ENCODE measurements at regions not wholly inside any gene's neighbourhood (a gene's known extent, or its start where the extent isn't known, plus 50 kb on each side); places are given as distances from the start of the nearest gene placed in this dataset.
"Not testable (repeated sequence)": the region's sequence is repeated elsewhere in the genome, so short reads cannot be mapped to it uniquely, and the experiment has no call there.

GRCh38 chr2:230593765-230594164 is 118.9 kb upstream of the CAB39 start:
- in situ Hi-C loops (cut with HindIII; ENCODE audit: low pct_unique_long_range_greater_than_20kb, low sequenced_read_pairs) = no loop called here
- DNase-seq (ENCODE audit: low read depth) = no peak

- no peak for DNase-seq (ENCODE audit: low read depth)
Observed at GRCh38 chr2:230594286-230594840, 118.3 kb upstream of the CAB39 start.

GRCh38 chr2:230599853-230600252 is 112.8 kb upstream of the CAB39 start:
- DNase-seq (ENCODE audit: low read depth) = no peak
- in situ Hi-C loops (cut with HindIII; ENCODE audit: low pct_unique_long_range_greater_than_20kb, low sequenced_read_pairs) = no loop called here

More at GRCh38 chr2:230594286-230594840, 118.3 kb upstream of the CAB39 start:
- in situ Hi-C loops (cut with HindIII; ENCODE audit: low pct_unique_long_range_greater_than_20kb, low sequenced_read_pairs) = no loop called here

- in situ Hi-C loops (cut with HindIII; ENCODE audit: low pct_unique_long_range_greater_than_20kb, low sequenced_read_pairs) = no loop called here
- DNase-seq (ENCODE audit: low read depth) = no peak
Observed at GRCh38 chr2:230600285-230600684, 112.4 kb upstream of the CAB39 start.

- in situ Hi-C loops (cut with HindIII; ENCODE audit: low pct_unique_long_range_greater_than_20kb, low sequenced_read_pairs) = no loop called here
Observed at GRCh38 chr2:230600881-230601280, 111.8 kb upstream of the CAB39 start.

GRCh38 chr2:230601510-230601909 is 111.1 kb upstream of the CAB39 start:
- in situ Hi-C loops (cut with HindIII; ENCODE audit: low pct_unique_long_range_greater_than_20kb, low sequenced_read_pairs) = no loop called here
- DNase-seq (ENCODE audit: low read depth) = no peak

More at GRCh38 chr2:230600881-230601280, 111.8 kb upstream of the CAB39 start:
- DNase-seq (ENCODE audit: low read depth) = no peak

GRCh38 chr2:230602562-230603230 is 109.9 kb upstream of the CAB39 start:
- DNase-seq (ENCODE audit: low read depth) = no peak
- in situ Hi-C loops (cut with HindIII; ENCODE audit: low pct_unique_long_range_greater_than_20kb, low sequenced_read_pairs) = no loop called here

- in situ Hi-C loops (cut with HindIII; ENCODE audit: low pct_unique_long_range_greater_than_20kb, low sequenced_read_pairs); DNase-seq (ENCODE audit: low read depth): not testable (repeated sequence)
Observed at GRCh38 chr2:230603317-230603716, 109.3 kb upstream of the CAB39 start.

- in situ Hi-C loops (cut with HindIII; ENCODE audit: low pct_unique_long_range_greater_than_20kb, low sequenced_read_pairs); DNase-seq (ENCODE audit: low read depth): not testable (repeated sequence)
Observed at GRCh38 chr2:230604158-230604557, 108.5 kb upstream of the CAB39 start.

- in situ Hi-C loops (cut with HindIII; ENCODE audit: low pct_unique_long_range_greater_than_20kb, low sequenced_read_pairs) = no loop called here
- DNase-seq (ENCODE audit: low read depth) = no peak
Observed at GRCh38 chr2:230614040-230614439, 98.6 kb upstream of the CAB39 start.

GRCh38 chr2:230614913-230615332 is 97.7 kb upstream of the CAB39 start:
- no peak for DNase-seq (ENCODE audit: low read depth)
- in situ Hi-C loops (cut with HindIII; ENCODE audit: low pct_unique_long_range_greater_than_20kb, low sequenced_read_pairs) = no loop called here

GRCh38 chr2:230617256-230617706 is 95.4 kb upstream of the CAB39 start:
- in situ Hi-C loops (cut with HindIII; ENCODE audit: low pct_unique_long_range_greater_than_20kb, low sequenced_read_pairs) = not testable (repeated sequence)
- DNase-seq (ENCODE audit: low read depth) = peak; percentile 23

- DNase-seq (ENCODE audit: low read depth) = peak; percentile 10
- in situ Hi-C loops (cut with HindIII; ENCODE audit: low pct_unique_long_range_greater_than_20kb, low sequenced_read_pairs) = no loop called here
Observed at GRCh38 chr2:230619491-230619890, 93.2 kb upstream of the CAB39 start.

GRCh38 chr2:230625220-230625619 is 87.4 kb upstream of the CAB39 start:
- in situ Hi-C loops (cut with HindIII; ENCODE audit: low pct_unique_long_range_greater_than_20kb, low sequenced_read_pairs); DNase-seq (ENCODE audit: low read depth): not testable (repeated sequence)

GRCh38 chr2:230627091-230627490 is 85.6 kb upstream of the CAB39 start:
- in situ Hi-C loops (cut with HindIII; ENCODE audit: low pct_unique_long_range_greater_than_20kb, low sequenced_read_pairs) = not testable (repeated sequence)

GRCh38 chr2:230627806-230628724 is 84.6 kb upstream of the CAB39 start:
- in situ Hi-C loops (cut with HindIII; ENCODE audit: low pct_unique_long_range_greater_than_20kb, low sequenced_read_pairs) = no loop called here

More at GRCh38 chr2:230627091-230627490, 85.6 kb upstream of the CAB39 start:
- DNase-seq (ENCODE audit: low read depth) = not testable (repeated sequence)

GRCh38 chr2:230631470-230631869 is 81.2 kb upstream of the CAB39 start:
- DNase-seq (ENCODE audit: low read depth) = no peak
- in situ Hi-C loops (cut with HindIII; ENCODE audit: low pct_unique_long_range_greater_than_20kb, low sequenced_read_pairs) = no loop called here

More at GRCh38 chr2:230627806-230628724, 84.6 kb upstream of the CAB39 start:
- no peak for DNase-seq (ENCODE audit: low read depth)

GRCh38 chr2:230634146-230634545 is 78.5 kb upstream of the CAB39 start:
- DNase-seq (ENCODE audit: low read depth) = no peak
- in situ Hi-C loops (cut with HindIII; ENCODE audit: low pct_unique_long_range_greater_than_20kb, low sequenced_read_pairs) = no loop called here

All from Caki2 (cell line).